NCI-H2081 treated with DMSO at 0.1 percent for 48 hours (cell line): ENCODE measurements at regions not wholly inside any gene's neighbourhood (a gene's known extent, or its start where the extent isn't known, plus 50 kb on each side); places are given as distances from the start of the nearest gene placed in this dataset.
A peak's percentile ranks its signal among the peaks of the same experiment; 100 is the strongest.
"Not testable (repeated sequence)": the region's sequence is repeated elsewhere in the genome, so short reads cannot be mapped to it uniquely, and the experiment has no call there.

Experiments used
- DNase-seq: peaks from one replicate; lab custom pipeline; 2025; lab: John Stamatoyannopoulos, UW

DNA sequence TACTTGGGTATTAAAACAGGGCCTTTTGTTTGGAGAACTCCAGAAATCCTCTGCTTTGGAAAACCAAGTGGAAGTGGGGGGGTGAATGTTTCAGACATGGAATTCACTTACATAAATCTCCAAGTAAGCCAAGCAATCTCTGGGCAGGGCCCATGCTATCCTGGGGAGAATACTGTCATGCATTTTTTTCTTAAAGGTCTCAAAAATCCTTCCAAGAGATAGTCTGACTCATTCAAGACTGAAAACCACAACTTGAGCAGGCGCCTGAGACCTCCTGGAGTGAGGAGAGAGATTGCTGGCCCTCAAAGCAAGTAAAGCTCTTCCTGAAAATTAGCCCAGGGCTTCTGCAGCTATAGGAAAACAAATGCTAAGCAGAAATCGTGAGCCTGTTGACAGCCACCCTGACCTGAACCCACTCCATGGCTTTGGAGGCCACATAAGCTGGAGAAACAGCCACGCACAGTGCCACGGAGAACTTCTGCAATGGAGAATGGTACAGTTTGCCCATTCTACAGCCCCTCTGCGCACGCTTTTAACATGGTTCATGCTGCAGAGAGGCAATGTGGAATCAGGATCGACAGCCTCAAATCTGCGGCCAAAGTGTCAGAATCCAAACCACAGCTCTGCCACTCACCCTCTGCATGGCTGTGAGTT lies 203.1 kb upstream of the AUTS2 start:
- no peak for DNase-seq

DNA sequence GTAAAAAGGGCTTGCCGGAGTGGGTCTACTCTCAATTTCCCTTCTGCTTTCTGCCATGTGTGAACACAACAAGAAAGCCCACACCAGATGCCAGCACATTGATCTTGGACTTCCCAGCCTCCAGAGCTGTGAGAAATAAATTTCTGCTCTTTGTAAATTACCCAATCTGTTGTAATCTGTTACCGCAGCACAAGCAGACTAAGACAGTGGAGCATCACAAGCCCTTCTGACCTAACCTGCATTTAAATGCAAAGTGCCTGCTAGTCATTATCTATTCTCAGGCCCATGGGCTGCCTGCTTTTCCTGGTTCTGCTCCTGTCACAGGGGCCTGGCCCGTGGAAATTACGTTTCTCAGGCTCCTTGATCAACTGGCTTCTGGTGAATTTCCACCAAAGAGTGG lies 199.3 kb upstream of the AUTS2 start:
- no peak for DNase-seq

DNA sequence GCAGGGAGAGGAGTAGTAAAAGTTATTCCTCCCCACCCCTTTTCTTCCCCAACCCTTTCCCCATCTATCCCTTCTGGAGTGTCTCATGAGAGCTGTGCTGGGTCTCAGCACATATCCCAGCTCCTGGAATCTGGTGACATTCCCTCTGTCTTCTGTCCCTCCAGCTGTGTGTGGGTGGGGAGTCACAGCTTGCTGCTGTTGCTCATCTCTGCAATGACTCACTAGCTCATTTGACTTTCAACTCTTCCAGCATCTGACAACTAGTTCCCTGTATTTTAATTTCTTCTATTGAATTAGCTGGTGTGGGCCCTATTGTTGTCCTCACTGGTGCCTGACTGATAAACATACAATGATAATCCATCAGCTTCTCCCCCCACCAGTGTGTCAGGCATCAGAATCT lies 198.9 kb upstream of the AUTS2 start:
- DNase-seq: no peak

DNA sequence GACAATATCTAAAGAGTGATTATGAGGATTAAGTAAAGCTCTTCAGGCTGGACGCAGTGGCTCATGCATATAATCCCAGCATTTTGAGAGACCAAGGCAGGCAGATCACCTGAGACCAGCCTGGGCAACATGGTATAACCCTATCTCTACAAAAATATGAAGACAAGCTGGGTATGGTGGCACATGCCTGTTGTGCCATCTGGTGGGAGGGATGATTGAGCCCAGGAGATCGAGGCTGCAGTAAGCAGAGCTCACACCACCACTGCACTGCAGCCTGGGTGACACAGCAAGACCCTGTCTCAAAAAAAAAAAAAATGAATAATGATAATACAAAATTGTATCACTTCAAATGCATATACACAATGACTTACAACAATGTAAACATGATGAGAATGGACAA lies 195.6 kb upstream of the AUTS2 start:
- DNase-seq: no peak

DNA sequence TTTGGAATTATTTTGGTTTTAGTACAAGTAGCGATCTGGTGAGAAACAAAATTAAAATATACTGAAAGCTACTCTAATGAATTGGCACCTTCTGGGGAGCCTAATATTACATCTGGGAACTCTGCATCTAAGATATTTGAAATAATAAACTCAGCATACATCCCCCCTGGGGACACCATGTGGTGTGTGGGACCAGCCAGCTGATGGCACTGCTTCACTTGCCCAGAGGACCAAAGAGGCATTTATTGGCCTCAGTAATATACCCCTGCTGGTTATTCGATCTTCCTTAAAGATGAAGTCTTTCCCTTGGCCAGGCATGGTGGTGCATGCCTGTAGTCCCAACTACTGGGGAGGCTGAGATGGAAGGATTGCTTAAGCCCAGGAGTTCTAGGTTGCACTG lies 195.1 kb upstream of the AUTS2 start:
- no peak for DNase-seq

DNA sequence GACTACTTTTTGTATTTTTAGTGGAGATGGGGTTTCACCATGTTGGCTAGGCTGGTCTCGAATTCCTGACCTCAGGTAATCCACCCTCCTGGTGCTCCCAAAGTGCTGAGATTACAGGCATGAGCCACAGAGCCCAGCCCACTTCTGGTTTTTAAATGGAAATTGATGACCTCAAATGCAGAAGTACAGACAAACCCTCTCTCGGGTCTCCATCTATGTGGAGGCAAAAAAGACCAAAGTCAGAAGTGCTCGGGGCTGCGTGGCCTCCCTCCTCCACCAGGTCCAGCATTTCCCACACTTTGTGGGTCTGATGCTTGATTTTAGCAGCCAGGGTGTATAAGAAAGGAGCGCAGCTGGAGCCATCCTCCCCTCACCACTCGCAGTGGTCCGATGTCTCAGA lies 187.3 kb upstream of the AUTS2 start:
- no peak for DNase-seq

DNA sequence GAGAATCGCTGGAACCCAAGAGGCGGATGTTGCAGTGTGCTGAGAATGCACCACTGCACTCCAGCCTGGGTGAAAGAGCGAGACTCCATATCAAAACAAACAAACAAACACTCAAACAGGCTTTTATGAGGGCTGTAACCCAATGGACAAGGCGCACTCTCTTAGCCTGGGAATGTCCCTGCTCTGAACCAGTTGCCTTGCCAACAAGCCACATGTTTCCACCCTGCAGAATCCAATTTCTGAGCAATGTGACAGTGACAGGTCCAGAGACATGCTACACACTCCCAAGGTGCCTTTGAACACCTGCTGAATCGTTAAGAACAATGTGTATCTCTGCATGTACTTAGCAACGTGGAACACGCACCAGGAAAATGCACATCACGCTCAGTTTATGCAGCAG lies 186.8 kb upstream of the AUTS2 start:
- no peak for DNase-seq

DNA sequence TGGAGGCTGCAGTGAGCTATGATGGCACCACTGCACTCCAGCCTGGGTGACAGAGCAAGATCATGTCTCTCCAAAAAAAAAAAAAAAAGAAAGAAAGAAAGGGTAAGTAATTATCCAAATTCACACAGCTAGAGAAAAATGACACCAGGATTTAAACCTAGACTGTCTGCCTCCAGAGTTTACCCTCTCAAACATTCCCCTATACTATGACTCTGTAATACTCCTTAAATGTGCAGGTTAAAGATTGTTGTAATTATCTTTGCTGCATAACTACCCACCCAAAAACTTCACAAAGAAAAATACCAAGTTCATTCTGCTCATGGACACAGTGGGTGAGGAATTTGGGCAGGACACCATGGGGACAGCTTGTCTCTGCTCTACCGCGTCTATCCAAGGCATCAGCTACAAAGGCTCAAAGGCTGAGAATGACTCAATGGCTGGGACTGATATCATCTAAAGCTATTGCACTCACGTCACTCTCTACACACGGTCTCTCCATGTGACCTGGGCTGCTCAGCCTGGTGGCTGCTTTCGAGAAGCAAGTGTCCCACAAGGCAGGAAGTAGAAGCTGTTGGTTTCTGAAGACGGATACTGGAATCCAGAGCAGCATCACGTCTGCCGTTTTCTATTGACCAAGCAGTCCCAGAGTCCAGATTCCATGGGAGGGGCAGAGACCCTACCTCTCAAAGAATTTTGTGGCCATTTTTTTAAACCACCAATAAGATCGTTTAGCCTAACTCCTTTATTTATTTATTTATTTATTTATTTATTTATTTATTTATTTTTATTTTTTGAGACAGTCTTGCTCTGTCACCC lies 185.7 kb upstream of the AUTS2 start:
- DNase-seq: no peak

DNA sequence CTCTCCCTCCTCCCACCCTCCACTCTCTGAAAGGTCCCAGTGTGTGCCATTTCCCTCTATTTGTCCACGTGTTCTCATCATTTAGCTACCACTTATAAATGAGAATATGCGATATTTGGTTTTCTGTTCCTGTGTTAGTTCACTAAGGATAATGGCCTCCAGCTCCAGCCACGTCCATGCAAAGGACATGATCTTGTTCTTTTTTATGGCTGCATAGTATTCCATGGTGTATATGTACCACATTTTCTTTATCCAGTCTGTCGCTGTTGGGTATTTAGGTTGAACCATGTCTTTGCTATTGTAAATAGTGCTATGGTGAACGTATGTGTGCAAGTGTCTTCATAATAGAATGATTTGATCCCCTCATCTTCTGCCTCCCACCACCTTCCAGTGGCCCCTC lies 183.7 kb upstream of the AUTS2 start:
- DNase-seq: no peak

DNA sequence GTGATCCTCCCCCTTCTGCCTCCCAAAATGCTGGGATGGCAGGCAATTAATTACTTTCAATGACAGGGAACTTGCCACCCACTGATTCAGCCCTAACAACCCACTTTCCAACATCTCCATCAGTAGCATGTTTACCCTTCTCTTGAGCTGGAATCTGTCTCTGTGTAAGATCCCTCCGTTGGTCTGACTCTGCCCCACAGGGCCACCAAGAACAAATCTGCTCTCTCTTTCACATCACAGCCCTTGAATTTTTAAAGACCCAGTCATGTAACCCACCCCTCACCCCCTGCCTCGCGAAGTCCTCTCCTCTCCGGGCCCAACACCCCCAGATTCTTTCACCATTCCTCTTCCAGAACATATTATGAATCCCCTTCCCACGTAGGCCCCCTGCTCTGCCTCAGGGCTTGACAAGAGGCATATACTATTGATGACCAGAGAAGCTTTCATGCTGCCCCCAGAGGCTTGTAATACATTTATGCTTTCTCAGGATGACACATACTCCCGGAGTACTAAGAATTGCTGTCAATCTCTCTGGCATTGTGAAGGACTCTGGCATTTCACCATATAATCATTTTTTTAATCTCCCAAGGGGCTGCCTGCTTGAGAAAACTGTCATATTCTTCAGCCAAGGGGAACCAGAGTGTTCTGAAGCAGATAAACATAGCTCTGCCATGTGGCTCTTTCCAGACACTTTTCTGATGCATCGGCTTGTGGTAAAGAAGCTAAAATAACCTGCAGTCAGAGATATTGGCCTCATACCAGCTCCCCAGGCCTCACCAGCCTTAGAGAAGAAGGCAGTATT lies 179.2 kb upstream of the AUTS2 start:
- DNase-seq: no peak

DNA sequence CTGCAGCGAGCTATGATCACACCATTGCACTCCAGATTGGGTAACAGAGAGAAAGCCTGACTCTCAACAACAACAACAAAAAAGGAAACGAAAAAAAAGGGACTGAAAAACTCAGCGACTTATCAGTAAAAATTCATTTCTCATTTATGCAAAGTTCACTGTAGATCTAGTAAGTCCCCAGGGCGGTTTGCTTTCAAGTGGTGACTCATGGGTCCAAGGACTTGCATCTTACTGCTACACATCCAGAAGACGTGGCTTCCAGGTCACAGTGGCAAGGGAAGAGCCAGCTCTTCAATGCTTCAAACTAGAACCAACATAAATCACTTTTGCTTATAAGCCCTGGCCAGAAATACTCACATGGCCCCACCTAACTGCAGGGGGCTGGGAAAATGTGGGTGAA lies 178.3 kb upstream of the AUTS2 start:
- DNase-seq: no peak

DNA sequence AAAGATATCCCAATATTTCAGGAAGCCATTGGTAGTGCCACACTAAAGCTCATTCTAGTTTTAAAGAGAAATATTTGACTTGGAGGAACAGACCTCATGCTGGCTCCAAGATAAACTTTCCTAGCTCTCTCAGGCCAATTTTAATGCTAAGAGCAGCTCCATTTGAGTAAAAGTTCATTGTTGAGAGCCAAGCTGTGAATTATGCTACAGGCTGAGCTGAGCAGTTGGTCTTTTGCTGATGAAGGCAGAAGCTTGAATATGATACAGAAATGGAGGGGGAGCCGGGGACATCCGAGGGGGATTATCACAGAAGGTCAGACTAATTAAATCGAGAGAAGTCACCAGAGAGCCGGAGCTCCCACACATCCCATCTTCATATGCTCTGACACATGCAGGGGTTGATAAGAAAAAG lies 175.7 kb upstream of the AUTS2 start:
- no peak for DNase-seq

DNA sequence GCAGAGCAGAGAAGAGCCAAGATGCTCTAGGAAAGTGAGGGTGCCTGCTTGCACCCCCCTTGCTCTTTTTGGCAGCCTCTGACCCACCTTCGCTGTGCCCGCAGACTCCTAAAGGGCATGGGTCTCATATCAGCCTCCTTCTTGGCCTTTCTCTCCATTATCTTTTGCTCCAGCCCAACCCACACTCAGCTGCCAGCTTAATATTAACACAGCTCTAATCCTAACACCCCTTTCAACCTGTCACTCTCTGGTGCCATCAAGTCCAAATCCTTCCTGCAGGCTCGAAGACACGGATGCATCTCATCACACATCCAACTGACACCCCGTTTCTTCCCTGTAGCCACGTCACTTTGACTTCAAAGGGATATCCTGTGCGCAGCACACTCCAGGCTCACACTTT lies 171.6 kb upstream of the AUTS2 start:
- DNase-seq: no peak

DNA sequence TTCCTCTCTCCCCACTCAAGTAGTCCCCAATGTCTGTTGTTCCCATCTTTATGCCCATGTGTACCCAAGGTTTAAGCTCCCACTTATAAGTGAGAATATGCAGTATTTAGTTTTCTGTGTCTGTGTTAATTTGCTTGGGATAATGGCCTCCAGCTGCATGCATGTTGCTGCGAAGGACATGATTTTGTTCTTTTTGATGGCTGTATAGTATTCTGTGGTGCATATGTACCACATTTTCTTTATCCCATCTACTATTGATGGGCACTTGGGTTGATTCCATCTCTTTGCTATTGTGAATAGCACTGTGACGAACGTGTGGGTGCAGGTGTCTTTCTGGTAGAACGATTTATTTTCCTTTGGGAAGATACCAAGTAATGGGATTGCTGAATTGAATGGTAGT lies 170.2 kb upstream of the AUTS2 start:
- no peak for DNase-seq

DNA sequence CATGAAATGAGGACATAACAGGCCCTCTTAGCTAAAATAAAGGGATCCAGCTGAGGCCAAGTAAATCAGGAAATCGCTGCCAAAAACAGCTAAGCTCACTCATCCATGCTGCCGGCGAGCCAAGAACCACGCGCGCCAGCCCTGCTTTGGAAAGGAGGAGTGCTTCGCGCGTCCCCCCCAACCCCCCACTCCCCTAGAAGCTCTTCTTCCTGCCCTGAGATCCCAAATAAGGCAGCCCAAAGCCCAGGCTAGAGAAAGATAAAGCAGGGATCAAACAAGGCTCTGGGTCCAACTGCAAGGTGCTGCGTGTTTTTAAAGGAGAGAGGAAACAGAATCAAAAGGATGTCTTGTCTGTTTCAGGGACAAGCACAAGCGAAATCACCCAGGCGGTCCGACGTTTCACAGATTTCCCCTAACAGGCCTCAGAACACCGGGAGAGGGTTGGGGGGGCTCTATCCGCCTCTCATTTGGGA lies 168.3 kb upstream of the AUTS2 start:
- DNase-seq: peak; percentile 46

DNA sequence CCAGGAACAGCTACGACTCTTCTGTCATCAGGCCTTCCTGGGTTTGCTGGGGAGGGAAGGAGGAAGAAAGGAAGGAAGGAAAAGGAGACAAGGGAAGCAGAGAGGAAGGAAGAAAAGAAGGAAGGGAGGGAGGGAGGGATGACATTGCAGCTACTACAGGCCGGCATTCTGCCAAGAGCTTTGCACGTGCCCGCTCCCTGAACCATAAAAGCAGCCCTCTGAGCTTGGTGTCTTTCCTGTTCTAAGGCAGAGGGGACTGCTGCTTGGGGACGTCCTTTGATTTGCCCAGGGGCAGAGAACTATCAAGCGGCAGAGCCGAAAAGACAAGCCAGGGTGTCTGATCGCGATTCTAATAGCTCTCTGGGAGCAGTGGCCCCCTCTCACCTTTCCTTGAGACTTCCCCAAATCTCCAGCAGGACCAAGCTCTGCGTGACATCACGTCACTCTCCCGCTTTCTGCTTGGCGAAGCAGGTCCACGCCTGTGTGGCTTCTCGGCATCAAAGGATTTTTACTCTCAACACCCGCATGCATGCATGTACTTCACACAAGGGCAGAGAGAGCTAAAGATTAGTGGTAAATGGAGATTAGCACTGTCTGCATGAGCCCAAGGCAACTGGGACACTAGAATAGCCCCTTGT lies 167.8 kb upstream of the AUTS2 start:
- DNase-seq: no peak

DNA sequence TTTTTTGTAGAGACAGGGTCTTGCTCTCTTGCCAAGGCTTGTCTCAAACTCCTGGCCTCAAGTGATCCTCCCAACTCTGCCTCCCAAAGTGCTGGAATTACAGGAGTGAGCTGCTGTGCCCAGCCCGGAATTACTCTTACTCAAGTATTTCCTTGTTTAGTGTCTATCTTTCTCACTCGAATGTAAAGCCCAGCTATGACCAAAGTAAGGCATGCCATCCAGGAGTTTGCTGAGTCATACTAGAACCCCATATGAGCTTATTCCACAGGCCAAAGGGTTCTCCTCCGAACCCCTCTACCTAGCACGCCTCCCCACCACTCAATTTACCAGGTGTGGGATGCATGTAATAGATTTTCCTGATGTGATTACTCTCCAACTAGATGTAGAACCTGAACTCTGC lies 166.6 kb upstream of the AUTS2 start:
- no peak for DNase-seq

DNA sequence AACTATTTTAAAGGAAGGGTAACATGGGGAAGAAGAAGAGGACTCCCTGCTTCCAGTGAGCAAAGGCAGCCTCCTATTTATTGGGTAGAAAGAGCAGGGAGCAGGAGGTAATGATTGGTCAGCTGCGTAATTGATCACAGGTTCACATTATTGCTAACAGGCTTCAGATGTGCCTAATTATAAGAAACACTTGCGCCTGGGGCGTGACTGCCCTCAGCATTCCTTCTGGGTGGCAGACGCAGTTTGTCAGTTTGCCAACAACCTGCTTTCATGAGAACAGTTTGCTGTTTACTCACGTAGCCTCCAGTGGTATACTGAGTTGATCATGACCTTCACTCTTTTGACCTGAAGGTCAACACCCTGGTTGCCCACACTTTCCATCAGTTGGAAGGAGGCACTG lies 166.0 kb upstream of the AUTS2 start:
- not testable (repeated sequence) for DNase-seq

DNA sequence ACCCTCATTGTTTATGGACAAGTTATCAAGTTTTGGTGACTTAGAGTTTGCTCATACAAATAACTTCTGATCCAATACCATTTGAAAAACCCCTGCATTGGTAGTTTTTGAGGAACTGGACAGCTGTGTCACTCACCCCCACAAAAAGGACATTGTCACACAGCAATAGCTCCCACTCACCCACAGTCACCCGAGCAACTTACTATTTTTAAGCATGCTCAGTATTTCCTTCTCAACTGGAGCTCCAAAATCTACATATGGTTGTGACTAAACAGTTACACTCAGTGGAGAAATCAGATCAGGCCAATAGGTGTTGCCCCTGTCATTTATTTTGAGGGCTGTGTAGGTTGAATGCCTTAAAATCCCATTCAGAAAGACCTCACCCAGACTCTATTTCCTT lies 165.2 kb upstream of the AUTS2 start:
- no peak for DNase-seq

DNA sequence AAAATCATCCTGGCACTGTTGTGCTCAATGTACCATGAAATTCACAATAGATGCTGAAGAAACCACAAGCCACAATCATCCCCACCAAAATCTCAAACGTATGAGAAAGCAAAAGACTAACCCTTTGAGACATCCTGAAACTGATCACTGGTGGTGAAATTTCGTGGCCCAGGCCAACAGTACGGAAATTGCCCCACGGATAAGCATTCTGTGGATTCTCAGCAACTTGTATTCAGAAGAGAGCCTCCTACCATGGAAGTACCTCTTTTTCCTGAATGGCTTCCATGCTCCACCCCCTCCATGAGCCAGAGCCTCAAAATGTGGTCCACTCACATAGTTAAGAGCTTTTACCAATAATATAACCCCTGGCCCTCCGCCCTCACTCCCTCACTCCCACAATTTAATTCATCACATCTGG lies 163.9 kb upstream of the AUTS2 start:
- DNase-seq: no peak

DNA sequence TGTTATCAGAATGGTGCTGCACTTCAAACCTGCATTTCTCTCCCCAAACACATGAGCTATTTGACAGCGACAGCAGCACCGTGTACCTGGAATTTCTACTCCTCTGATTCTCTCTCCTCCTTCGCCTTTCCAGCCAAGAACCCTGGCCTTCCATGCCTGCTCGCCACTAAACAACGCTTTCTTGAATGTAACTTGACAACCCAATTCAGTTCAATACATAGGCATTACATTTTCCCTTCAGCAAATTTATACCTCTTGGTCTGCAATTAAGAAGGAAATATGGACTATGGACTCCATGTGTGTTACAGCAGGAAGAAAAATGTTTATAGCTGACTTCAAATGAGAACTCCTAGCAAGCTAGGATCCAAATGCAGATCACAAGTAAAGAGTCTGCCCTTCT lies 162.6 kb upstream of the AUTS2 start:
- no peak for DNase-seq

DNA sequence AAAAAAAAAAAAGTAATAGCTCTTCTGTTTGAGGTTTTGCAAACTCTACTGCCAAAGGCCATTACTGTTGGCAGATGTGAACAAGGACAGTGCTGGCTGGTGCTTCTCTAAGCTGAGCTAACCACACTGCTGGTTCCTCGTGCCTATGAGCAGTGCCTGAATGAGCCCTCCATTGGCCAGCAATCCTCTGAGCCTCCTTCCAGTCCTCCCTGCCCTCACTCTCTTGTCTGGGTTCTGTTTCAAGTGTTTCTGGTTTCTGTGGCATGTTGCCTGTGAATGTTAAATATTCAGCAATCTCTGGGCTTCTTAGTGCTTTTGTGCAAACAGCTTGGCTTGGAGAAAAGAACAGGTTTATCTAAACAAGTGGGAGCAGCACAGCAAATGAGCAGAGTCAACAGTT lies 161.3 kb upstream of the AUTS2 start:
- no peak for DNase-seq
